ENCODE measurements at regions not wholly inside any gene's neighbourhood (a gene's known extent, or its start where the extent isn't known, plus 50 kb on each side); places are given as distances from the start of the nearest gene placed in this dataset.

DNA sequence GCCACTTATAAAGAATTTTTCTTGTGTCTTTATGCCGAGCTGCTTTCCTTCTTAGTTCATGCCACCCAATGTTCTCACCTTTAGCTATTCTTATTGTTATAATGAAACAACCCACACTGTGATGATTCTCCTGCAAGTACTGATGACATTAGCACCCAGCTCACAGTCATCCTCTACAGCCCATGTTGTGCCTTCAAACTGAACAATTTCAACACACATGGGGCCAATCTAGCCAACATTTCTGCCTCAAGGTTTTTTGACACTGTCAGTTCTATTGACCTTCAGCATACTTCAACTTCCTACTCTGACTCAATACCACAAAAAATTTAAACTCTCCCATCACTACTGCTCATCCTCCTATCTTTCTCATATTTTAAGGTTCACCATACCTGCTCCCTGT, 752.4 kb downstream of the FGF9 start:
- TF ChIP-seq CTCF (IDR thresholded peaks at IDR 0.05; ENCODE audit: low read depth, low read length) (no peak), POLR2A (IDR thresholded peaks at IDR 0.05; ENCODE audit: extremely low read depth, insufficient read length) (no peak), MAX (IDR thresholded peaks at IDR 0.05; ENCODE audit: low read depth, low read length) (no peak), MYC (IDR thresholded peaks at IDR 0.05; ENCODE audit: low read depth, low read length) (no peak)
